ENCODE measurements at regions not wholly inside any gene's neighbourhood (a gene's known extent, or its start where the extent isn't known, plus 50 kb on each side); places are given as distances from the start of the nearest gene placed in this dataset.
A peak's percentile ranks its signal among the peaks of the same experiment; 100 is the strongest.
"Not testable (repeated sequence)": the region's sequence is repeated elsewhere in the genome, so short reads cannot be mapped to it uniquely, and the experiment has no call there.

DNA sequence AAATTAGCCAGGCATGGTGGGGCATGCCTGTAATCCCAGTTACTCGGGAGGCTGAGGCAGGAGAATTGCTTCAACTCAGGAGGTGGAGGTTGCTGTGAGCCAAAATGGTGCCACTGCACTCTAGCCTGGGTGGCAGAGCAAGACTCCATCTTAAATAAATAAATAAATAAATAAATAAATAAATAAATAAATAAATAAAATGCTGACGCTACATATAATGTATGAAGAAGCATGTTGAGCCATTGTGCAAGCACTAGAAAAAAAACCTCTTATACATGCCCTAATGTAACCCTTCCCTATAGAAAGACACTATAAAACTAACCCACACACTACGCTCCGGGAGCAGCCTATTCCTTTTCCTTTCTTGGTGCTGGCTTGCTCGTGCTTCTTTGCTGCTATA lies 262.3 kb upstream of the POU1F1 start:
- H3K4me3 Mint-ChIP-seq; H3K4me3 ChIP-seq (ENCODE audit: low read length); ATAC-seq; intact Hi-C loops (cut with micrococcal nuclease); CTCF ChIA-PET; POLR2A ChIA-PET; H3K27ac ChIP-seq (ENCODE audit: low read depth, low read length); H3K36me3 Mint-ChIP-seq; H3K27ac Mint-ChIP-seq; DNase-seq; H3K27me3 Mint-ChIP-seq; H3K9me3 Mint-ChIP-seq; H3K9me3 ChIP-seq (ENCODE audit: control insufficient read depth in 2 of 3, low read length in 3 of 3); H3K4me1 Mint-ChIP-seq; H3K4me1 ChIP-seq (ENCODE audit: control insufficient read depth in 2 of 2, insufficient read depth in 2 of 2, low read length in 2 of 2); H3K36me3 ChIP-seq (ENCODE audit: control insufficient read depth in 2 of 3, insufficient read depth in 3 of 3, low read length in 3 of 3); H3K27me3 ChIP-seq (ENCODE audit: control insufficient read depth in 2 of 2, insufficient read depth in 2 of 2, low read length in 2 of 2): not testable (repeated sequence)

DNA sequence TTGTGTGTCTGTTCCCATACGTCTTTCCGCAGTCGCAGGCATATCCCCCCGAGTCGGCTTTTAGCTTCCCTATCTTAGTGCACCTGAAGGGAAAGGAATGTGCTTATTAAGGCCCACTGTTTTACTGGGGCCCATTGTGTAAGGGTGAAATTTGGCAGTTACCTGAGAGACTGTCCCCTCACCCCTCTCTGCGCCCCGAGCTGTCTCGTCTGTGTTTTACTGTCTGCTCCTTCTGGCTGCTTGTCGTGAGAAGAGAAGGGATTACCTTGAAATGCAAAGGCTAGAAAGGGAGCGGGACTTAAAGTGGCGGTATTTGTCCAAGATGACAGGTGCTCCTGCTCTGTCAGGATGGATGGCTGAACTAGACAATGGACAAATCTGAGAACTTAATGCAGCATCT lies 233.0 kb upstream of the POU1F1 start:
- intact Hi-C loops (cut with micrococcal nuclease): no loop called here
- no peaks in the 10 kb centered on the region for H3K9me3 ChIP-seq (ENCODE audit: control insufficient read depth in 2 of 3, low read length in 3 of 3)
- no peak overlapping the region for H3K4me3 ChIP-seq (ENCODE audit: low read length)
- no peaks in the 10 kb centered on the region for H3K4me1 ChIP-seq (ENCODE audit: control insufficient read depth in 2 of 2, insufficient read depth in 2 of 2, low read length in 2 of 2)
- ChIA-PET CTCF (no interaction called here), POLR2A (no interaction called here)
- no peaks in the 10 kb centered on the region for H3K36me3 Mint-ChIP-seq
- H3K27me3 ChIP-seq (ENCODE audit: control insufficient read depth in 2 of 2, insufficient read depth in 2 of 2, low read length in 2 of 2): no peaks in the 10 kb centered on the region
- no peaks in the 10 kb centered on the region for H3K4me1 Mint-ChIP-seq
- H3K9me3 Mint-ChIP-seq: peaks cover 0 to 2% (median 0%) of the 10 kb centered on the region in 11 donors
- H3K4me3 Mint-ChIP-seq: no peak overlapping the region
- no peaks in the 10 kb centered on the region for H3K36me3 ChIP-seq (ENCODE audit: control insufficient read depth in 2 of 3, insufficient read depth in 3 of 3, low read length in 3 of 3)
- no peak overlapping the region for H3K27ac Mint-ChIP-seq
- ATAC-seq: no peak
- H3K27ac ChIP-seq (ENCODE audit: low read depth, low read length): no peak overlapping the region
- no peak for DNase-seq
- no peaks in the 10 kb centered on the region for H3K27me3 Mint-ChIP-seq

DNA sequence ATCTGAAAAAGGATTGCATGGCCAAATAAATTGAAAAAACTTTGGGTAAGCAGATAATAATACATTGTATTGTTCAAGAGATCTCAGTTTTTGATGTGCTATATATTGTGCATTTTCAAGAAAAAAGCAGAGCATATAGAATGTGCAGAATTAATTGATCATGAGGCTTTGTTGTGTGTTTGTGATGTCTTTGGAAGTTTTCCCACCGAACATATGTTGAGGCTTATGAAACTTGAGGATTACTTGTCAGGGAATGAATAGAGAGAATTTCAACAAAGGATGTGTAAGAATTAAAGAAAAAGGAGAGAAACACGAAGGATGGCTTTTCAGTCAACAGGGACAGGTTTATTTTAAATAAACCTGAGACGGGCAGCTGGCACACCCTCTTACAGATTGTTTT lies 232.5 kb upstream of the POU1F1 start:
- Mint-ChIP-seq H3K4me3 (no peak overlapping the region), H3K4me1 (no peaks in the 10 kb centered on the region), H3K9me3 (peaks cover 0 to 2% (median 0%) of the 10 kb centered on the region in 11 donors), H3K36me3 (no peaks in the 10 kb centered on the region), H3K27ac (no peak overlapping the region), H3K27me3 (no peaks in the 10 kb centered on the region)
- Histone ChIP-seq H3K4me3 (ENCODE audit: low read length) (no peak overlapping the region), H3K9me3 (ENCODE audit: control insufficient read depth in 2 of 3, low read length in 3 of 3) (no peaks in the 10 kb centered on the region), H3K27ac (ENCODE audit: low read depth, low read length) (no peak overlapping the region), H3K4me1 (ENCODE audit: control insufficient read depth in 2 of 2, insufficient read depth in 2 of 2, low read length in 2 of 2) (no peaks in the 10 kb centered on the region), H3K27me3 (ENCODE audit: control insufficient read depth in 2 of 2, insufficient read depth in 2 of 2, low read length in 2 of 2) (no peaks in the 10 kb centered on the region), H3K36me3 (ENCODE audit: control insufficient read depth in 2 of 3, insufficient read depth in 3 of 3, low read length in 3 of 3) (no peaks in the 10 kb centered on the region)
- intact Hi-C loops (cut with micrococcal nuclease): no loop called here
- no peak for ATAC-seq
- DNase-seq: no peak
- ChIA-PET CTCF (no interaction called here), POLR2A (no interaction called here)

DNA sequence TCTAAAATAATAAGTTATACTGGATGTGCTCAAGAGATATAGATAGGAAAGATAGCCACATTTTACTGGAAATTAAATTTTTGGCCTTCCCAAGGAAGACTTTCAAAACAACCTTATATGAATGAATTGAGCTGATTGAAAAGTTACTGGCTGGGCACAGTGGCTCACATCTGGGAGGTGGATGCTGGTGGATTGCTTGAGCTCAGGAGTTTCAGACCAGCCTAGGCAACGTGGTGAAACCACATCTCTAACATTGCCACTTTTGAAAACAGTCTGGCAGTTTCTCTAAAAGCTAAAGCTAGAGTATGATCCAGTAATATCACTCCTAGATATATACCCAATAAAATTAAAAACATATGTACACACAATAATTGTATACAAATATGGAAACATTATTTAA lies 231.4 kb upstream of the POU1F1 start:
- Histone ChIP-seq H3K27ac (ENCODE audit: low read depth, low read length) (no peak overlapping the region), H3K9me3 (ENCODE audit: control insufficient read depth in 2 of 3, low read length in 3 of 3) (no peaks in the 10 kb centered on the region), H3K36me3 (ENCODE audit: control insufficient read depth in 2 of 3, insufficient read depth in 3 of 3, low read length in 3 of 3) (no peaks in the 10 kb centered on the region), H3K27me3 (ENCODE audit: control insufficient read depth in 2 of 2, insufficient read depth in 2 of 2, low read length in 2 of 2) (no peaks in the 10 kb centered on the region), H3K4me1 (ENCODE audit: control insufficient read depth in 2 of 2, insufficient read depth in 2 of 2, low read length in 2 of 2) (no peaks in the 10 kb centered on the region), H3K4me3 (ENCODE audit: low read length) (no peak overlapping the region)
- ATAC-seq (no peak), DNase-seq (no peak)
- no peaks in the 10 kb centered on the region for H3K36me3 Mint-ChIP-seq
- ChIA-PET POLR2A (no interaction called here), CTCF (no interaction called here)
- H3K4me3 Mint-ChIP-seq: no peak overlapping the region
- H3K4me1 Mint-ChIP-seq: no peaks in the 10 kb centered on the region
- H3K27me3 Mint-ChIP-seq: no peaks in the 10 kb centered on the region
- H3K9me3 Mint-ChIP-seq: peaks cover 0 to 2% (median 0%) of the 10 kb centered on the region in 11 donors
- intact Hi-C loops (cut with micrococcal nuclease): no loop called here
- H3K27ac Mint-ChIP-seq: no peak overlapping the region

DNA sequence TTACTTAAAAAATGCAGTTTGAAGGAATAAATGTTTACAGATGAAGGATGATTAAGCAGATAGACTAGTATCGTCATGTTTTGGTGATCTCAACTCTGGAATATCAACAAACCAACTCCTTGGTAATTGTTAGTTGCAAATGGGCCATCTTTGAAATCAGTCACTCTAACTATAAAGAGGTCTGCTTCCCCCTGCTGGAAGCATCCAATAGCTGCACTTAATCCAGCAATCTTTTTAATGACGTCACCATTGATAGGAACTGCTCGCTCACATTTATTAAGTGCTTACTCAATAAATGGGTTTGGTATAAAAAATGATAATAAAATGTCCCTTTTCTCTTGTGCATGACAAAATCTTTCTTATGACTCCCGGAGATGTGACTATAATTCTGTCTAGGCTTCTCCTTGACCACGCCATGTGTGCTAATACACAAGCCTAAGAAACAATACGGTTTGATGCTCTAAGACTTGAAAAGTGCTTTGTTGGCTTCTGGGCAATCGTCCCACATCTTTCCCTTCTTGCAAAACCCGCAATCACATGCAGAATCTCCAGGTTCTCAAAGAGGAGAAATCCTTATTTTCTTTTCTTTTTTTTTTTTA lies 227.6 kb upstream of the POU1F1 start:
- Histone ChIP-seq H3K27me3 (ENCODE audit: control insufficient read depth in 2 of 2, insufficient read depth in 2 of 2, low read length in 2 of 2) (no peaks in the 10 kb centered on the region), H3K36me3 (ENCODE audit: control insufficient read depth in 2 of 3, insufficient read depth in 3 of 3, low read length in 3 of 3) (no peaks in the 10 kb centered on the region), H3K4me1 (ENCODE audit: control insufficient read depth in 2 of 2, insufficient read depth in 2 of 2, low read length in 2 of 2) (no peaks in the 10 kb centered on the region), H3K9me3 (ENCODE audit: control insufficient read depth in 2 of 3, low read length in 3 of 3) (no peaks in the 10 kb centered on the region), H3K27ac (ENCODE audit: low read depth, low read length) (no peak overlapping the region), H3K4me3 (ENCODE audit: low read length) (no peak overlapping the region)
- ChIA-PET CTCF (no interaction called here), POLR2A (no interaction called here)
- Mint-ChIP-seq H3K9me3 (peaks cover 0 to 2% (median 0%) of the 10 kb centered on the region in 11 donors), H3K27ac (no peak overlapping the region), H3K36me3 (no peaks in the 10 kb centered on the region), H3K4me3 (no peak overlapping the region), H3K27me3 (no peaks in the 10 kb centered on the region), H3K4me1 (no peaks in the 10 kb centered on the region)
- DNase-seq: peak in 1 of 9 donors; percentile 11
- intact Hi-C loops (cut with micrococcal nuclease): loop anchor here in 1 of 2 donors (1.0 to 5.0 kb wide), 3 partner anchors 152 to 244 kb away; no protein-coding TSS in a partner anchor
- peak; percentile 57 for ATAC-seq

DNA sequence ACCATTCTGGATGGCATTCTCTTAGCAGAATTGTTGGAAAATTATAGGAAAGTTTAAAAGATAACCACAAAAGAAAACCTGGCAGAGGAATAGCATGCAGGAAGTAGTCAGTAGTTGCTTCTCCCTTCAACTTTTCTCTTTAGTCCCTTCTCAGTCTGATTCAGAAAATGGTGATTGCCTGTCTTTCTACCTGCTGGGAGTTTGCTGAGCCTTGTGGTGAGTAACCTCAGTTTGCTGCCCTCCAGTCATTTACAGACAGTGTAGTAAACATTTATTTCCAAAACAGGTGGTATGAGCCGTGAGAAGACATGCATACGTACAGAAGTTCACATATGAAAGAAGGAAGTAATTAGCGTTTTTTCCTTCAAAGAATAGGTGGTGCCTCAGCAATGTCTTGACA lies 224.7 kb upstream of the POU1F1 start:
- H3K9me3 Mint-ChIP-seq: peaks cover 0 to 2% (median 0%) of the 10 kb centered on the region in 11 donors
- H3K36me3 Mint-ChIP-seq: no peaks in the 10 kb centered on the region
- intact Hi-C loops (cut with micrococcal nuclease): loop anchor here in 1 of 2 donors (5.0 kb wide), 1 partner anchor 149 kb away; no protein-coding TSS in a partner anchor
- CTCF ChIA-PET: no interaction called here
- no peaks in the 10 kb centered on the region for H3K9me3 ChIP-seq (ENCODE audit: control insufficient read depth in 2 of 3, low read length in 3 of 3)
- no peak overlapping the region for H3K4me3 ChIP-seq (ENCODE audit: low read length)
- no peaks in the 10 kb centered on the region for H3K36me3 ChIP-seq (ENCODE audit: control insufficient read depth in 2 of 3, insufficient read depth in 3 of 3, low read length in 3 of 3)
- H3K27ac Mint-ChIP-seq: no peak overlapping the region
- H3K27ac ChIP-seq (ENCODE audit: low read depth, low read length): no peak overlapping the region
- no peak for ATAC-seq
- no peak overlapping the region for H3K4me3 Mint-ChIP-seq
- H3K4me1 ChIP-seq (ENCODE audit: control insufficient read depth in 2 of 2, insufficient read depth in 2 of 2, low read length in 2 of 2): no peaks in the 10 kb centered on the region
- DNase-seq: no peak
- H3K27me3 ChIP-seq (ENCODE audit: control insufficient read depth in 2 of 2, insufficient read depth in 2 of 2, low read length in 2 of 2): no peaks in the 10 kb centered on the region
- POLR2A ChIA-PET: no interaction called here
- H3K27me3 Mint-ChIP-seq: no peaks in the 10 kb centered on the region
- H3K4me1 Mint-ChIP-seq: no peaks in the 10 kb centered on the region

DNA sequence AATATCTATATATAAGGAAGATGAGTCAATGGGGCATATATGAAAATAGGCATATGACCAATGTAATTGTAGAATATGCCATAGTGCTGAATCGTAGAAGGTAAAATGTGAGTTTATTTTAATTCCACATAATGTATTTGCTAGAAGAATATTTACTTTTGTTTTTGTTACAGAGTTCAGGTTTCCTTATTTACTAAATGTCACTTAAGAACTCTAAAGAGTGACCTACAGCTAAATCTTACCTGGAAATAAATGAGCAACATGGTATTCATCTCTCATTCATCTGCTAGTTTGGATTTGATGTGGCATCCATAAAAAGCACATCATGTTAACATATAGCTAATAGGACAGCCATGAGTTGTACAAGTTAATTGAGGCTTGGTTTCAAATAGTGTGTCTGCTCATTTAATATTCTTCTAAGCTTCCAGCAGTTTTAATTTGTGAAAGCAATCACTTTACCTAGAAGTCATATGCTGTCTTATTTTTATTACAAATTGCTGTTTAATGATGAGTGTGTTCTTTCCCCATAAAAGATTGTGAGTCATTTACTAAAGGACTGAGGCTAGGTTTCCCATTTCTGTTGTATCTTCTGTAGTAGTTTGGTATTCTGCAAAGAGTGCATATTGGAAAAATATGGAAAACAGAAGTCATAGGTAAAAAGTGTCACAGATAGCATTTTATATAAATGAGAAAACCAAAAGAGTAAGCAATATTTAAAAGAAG lies 222.1 kb upstream of the POU1F1 start:
- no peak overlapping the region for H3K4me3 ChIP-seq (ENCODE audit: low read length)
- no peaks in the 10 kb centered on the region for H3K4me1 ChIP-seq (ENCODE audit: control insufficient read depth in 2 of 2, insufficient read depth in 2 of 2, low read length in 2 of 2)
- CTCF ChIA-PET: no interaction called here
- no peak for ATAC-seq
- DNase-seq: no peak
- Mint-ChIP-seq H3K27ac (no peak overlapping the region), H3K9me3 (peaks cover 0 to 5% (median 0%) of the 10 kb centered on the region in 11 donors), H3K36me3 (no peaks in the 10 kb centered on the region), H3K4me3 (no peak overlapping the region), H3K4me1 (no peaks in the 10 kb centered on the region), H3K27me3 (peaks cover 0 to 6% (median 0%) of the 10 kb centered on the region in 5 donors)
- no peaks in the 10 kb centered on the region for H3K36me3 ChIP-seq (ENCODE audit: control insufficient read depth in 2 of 3, insufficient read depth in 3 of 3, low read length in 3 of 3)
- POLR2A ChIA-PET: no interaction called here
- no peak overlapping the region for H3K27ac ChIP-seq (ENCODE audit: low read depth, low read length)
- no peaks in the 10 kb centered on the region for H3K9me3 ChIP-seq (ENCODE audit: control insufficient read depth in 2 of 3, low read length in 3 of 3)
- intact Hi-C loops (cut with micrococcal nuclease): no loop called here
- no peaks in the 10 kb centered on the region for H3K27me3 ChIP-seq (ENCODE audit: control insufficient read depth in 2 of 2, insufficient read depth in 2 of 2, low read length in 2 of 2)

Data from naive thymus-derived CD4-positive, alpha-beta T cell (primary cell).